ENCODE measurements at regions not wholly inside any gene's neighbourhood (a gene's known extent, or its start where the extent isn't known, plus 50 kb on each side); places are given as distances from the start of the nearest gene placed in this dataset.

DNA sequence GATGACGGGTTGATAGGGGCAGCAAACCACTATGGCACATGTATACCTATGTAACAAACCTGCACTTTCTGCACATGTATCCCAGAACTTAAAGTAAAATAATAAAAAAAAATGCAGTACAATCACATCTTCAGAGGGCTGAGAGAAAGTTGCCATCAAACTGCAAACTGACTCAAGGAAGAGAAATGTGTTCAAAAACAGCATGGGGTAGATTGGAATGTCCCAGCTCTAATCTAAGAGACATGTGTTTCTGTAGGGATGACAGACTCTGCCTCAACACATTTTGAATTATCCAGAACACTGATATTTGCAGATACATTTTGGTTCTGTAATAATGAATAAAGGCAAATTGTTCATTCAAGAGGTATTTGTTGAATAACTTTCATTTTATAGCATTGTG, 171.2 kb upstream of the RUNX1 start:
- TF ChIP-seq, protein P1, sequence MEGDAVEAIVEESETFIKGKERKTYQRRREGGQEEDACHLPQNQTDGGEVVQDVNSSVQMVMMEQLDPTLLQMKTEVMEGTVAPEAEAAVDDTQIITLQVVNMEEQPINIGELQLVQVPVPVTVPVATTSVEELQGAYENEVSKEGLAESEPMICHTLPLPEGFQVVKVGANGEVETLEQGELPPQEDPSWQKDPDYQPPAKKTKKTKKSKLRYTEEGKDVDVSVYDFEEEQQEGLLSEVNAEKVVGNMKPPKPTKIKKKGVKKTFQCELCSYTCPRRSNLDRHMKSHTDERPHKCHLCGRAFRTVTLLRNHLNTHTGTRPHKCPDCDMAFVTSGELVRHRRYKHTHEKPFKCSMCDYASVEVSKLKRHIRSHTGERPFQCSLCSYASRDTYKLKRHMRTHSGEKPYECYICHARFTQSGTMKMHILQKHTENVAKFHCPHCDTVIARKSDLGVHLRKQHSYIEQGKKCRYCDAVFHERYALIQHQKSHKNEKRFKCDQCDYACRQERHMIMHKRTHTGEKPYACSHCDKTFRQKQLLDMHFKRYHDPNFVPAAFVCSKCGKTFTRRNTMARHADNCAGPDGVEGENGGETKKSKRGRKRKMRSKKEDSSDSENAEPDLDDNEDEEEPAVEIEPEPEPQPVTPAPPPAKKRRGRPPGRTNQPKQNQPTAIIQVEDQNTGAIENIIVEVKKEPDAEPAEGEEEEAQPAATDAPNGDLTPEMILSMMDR (IDR thresholded peaks at IDR 0.05): no peak
- TF ChIP-seq POLR2A (IDR thresholded peaks at IDR 0.05): no peak

All from adrenal gland (tissue), 5 donors.